H1 (cell line): ENCODE measurements at regions not wholly inside any gene's neighbourhood (a gene's known extent, or its start where the extent isn't known, plus 50 kb on each side); places are given as distances from the start of the nearest gene placed in this dataset.

ENCODE experiments used
- CTCF ChIA-PET: fragments of 300-600 bp; sonication (Branson Sonifier 250); formaldehyde crosslinking; loops from one replicate; lab custom pipeline; 2021; ENCODE audit not compliant: partially characterized antibody; lab: Charles Lee
- POLR2A ChIA-PET: fragments of 300-600 bp; sonication (Branson Sonifier 250); formaldehyde crosslinking; loops from one replicate; lab custom pipeline; 2021; ENCODE audit warnings: inconsistent platforms; ENCODE audit not compliant: partially characterized antibody; lab: Charles Lee
- DNase-seq, 2 experiments: peaks; one replicate each; pipeline versions ENCODE4 v3.0.0 to v3.0.0-alpha.2; 2010 to 2022; ENCODE audit warnings: low spot score in 2 of 2, low read depth in 1 of 2, mixed read lengths in 1 of 2
- FAIRE-seq: peaks from 2 replicates; lab custom pipeline; 2011; peaks lifted over from hg19 to GRCh38; lab: Jason Lieb, UNC
- H2AFZ ChIP-seq: 2 replicates; pipeline ENCODE4 v1.8.1; 2012; ENCODE audit warnings: low read length, inconsistent platforms
- H2AK5ac ChIP-seq: 2 replicates; pipeline ENCODE4 v1.6.1; 2013; ENCODE audit warnings: low read depth, low read length
- H2BK120ac ChIP-seq: replicated peaks from 2 replicates; pipeline ENCODE3; 2013; ENCODE audit warnings: low read depth, low read length, inconsistent platforms
- H2BK12ac ChIP-seq: 2 replicates; pipeline ENCODE4 v1.6.1; 2013; ENCODE audit warnings: low read depth, low read length
- H2BK15ac ChIP-seq: 2 replicates; pipeline ENCODE4 v1.6.1; 2013; ENCODE audit warnings: low read length
- H2BK20ac ChIP-seq: 2 replicates; pipeline ENCODE4 v1.6.1; 2013; ENCODE audit warnings: low read length
- H2BK5ac ChIP-seq: 2 replicates; pipeline ENCODE4 v1.6.1; 2013; ENCODE audit warnings: low read depth, low read length
- H3K14ac ChIP-seq: 2 replicates; pipeline ENCODE4 v1.6.1; 2013; ENCODE audit warnings: inconsistent platforms; ENCODE audit not compliant: insufficient read length
- H3K18ac ChIP-seq: 2 replicates; pipeline ENCODE4 v1.6.1; 2013; ENCODE audit warnings: low read length; ENCODE audit errors: extremely low read depth
- H3K23ac ChIP-seq: 2 replicates; pipeline ENCODE4 v1.6.1; 2013; ENCODE audit warnings: inconsistent platforms; ENCODE audit not compliant: insufficient read length
- H3K23me2 ChIP-seq: 2 replicates; pipeline ENCODE4 v1.6.1; 2013; ENCODE audit warnings: low read depth, low read length
- H3K27ac ChIP-seq: 2 replicates; pipeline ENCODE4 v1.6.1; 2011; ENCODE audit warnings: low read depth, low read length, inconsistent platforms
- H3K27me3 ChIP-seq, 4 experiments: replicated peaks in 1 of 4; 1 replicate in 1 of 4; 2 replicates in 3 of 4; pipeline versions ENCODE4 v1.6.1 to v1.8.1; 2011 to 2013; ENCODE audit warnings: low read length in 3 of 4, mild to moderate bottlenecking in 3 of 4, inconsistent platforms in 2 of 4, mixed read lengths in 2 of 4, moderate library complexity in 1 of 4; ENCODE audit not compliant: control insufficient read depth in 3 of 4, insufficient read depth in 3 of 4; ENCODE audit errors: extremely low read depth in 1 of 4
- H3K36me3 ChIP-seq, 4 experiments: 2 replicates each; pipeline versions ENCODE4 v1.6.1 to v1.8.1; 2011 to 2013; ENCODE audit warnings: mild to moderate bottlenecking in 4 of 4, low read length in 3 of 4, moderate library complexity in 2 of 4, control low read depth in 1 of 4, inconsistent platforms in 1 of 4; ENCODE audit not compliant: insufficient read depth in 4 of 4, control insufficient read depth in 2 of 4
- H3K4ac ChIP-seq: replicated peaks from 2 replicates; pipeline ENCODE3; 2013; ENCODE audit warnings: low read length, low read depth, mixed read lengths, inconsistent platforms; ENCODE audit not compliant: insufficient read length
- H3K4me1 ChIP-seq, 4 experiments: replicated peaks in 1 of 4; 1 replicate in 1 of 4; 2 replicates in 3 of 4; pipeline versions ENCODE4 v1.6.1 to v1.8.1; 2011 to 2013; ENCODE audit warnings: low read length in 3 of 4, inconsistent platforms in 2 of 4, mixed read lengths in 1 of 4; ENCODE audit not compliant: insufficient read depth in 4 of 4, control insufficient read depth in 3 of 4
- H3K4me2 ChIP-seq, 2 experiments: 2 replicates each; pipeline versions ENCODE4 v1.6.1 to v1.8.1; 2011 to 2013; ENCODE audit warnings: low read depth in 2 of 2, low read length in 2 of 2, control low read depth in 1 of 2, inconsistent platforms in 1 of 2, mild to moderate bottlenecking in 1 of 2; ENCODE audit not compliant: insufficient read depth in 1 of 2
- H3K4me3 ChIP-seq, 4 experiments: fragments of 200-600, 300-600 bp in 1 of 4; sonication (generic), shearing (Covaris generic), sonication (Bioruptor Twin) in 1 of 4; 2 replicates each; pipeline versions ENCODE4 v1.5.1 to v1.8.1; 2011 to 2016; ENCODE audit warnings: low read length in 4 of 4, low read depth in 3 of 4, control low read depth in 2 of 4, inconsistent platforms in 2 of 4, mild to moderate bottlenecking in 2 of 4, mixed read lengths in 1 of 4, moderate library complexity in 1 of 4; ENCODE audit not compliant: insufficient read depth in 2 of 4; ENCODE audit errors: extremely low read depth in 1 of 4
- H3K56ac ChIP-seq: replicated peaks from 2 replicates; pipeline ENCODE3; 2013; ENCODE audit warnings: low read depth, mild to moderate bottlenecking, mixed read lengths, low read length, inconsistent platforms; ENCODE audit not compliant: insufficient read length
- H3K79me1 ChIP-seq: 2 replicates; pipeline ENCODE4 v1.6.1; 2013; ENCODE audit warnings: low read depth, low read length, control low read depth
- H3K79me2 ChIP-seq, 2 experiments: 2 replicates each; pipeline versions ENCODE4 v1.6.1 to v1.8.1; 2012 to 2013; ENCODE audit warnings: low read length in 2 of 2, mild to moderate bottlenecking in 2 of 2, inconsistent platforms in 1 of 2; ENCODE audit not compliant: insufficient read depth in 2 of 2, control insufficient read depth in 1 of 2
- H3K9ac ChIP-seq, 4 experiments: replicated peaks in 1 of 4; 1 replicate in 1 of 4; 2 replicates in 3 of 4; pipeline versions ENCODE4 v1.6.1 to v1.8.1; 2011 to 2013; ENCODE audit warnings: low read depth in 3 of 4, low read length in 3 of 4, control low read depth in 2 of 4, mild to moderate bottlenecking in 2 of 4, moderate library complexity in 2 of 4, inconsistent platforms in 1 of 4; ENCODE audit errors: extremely low read depth in 1 of 4
- H3K9me3 ChIP-seq, 2 experiments: 2 replicates each; pipeline versions ENCODE4 v1.6.1 to v1.8.1; 2012 to 2013; ENCODE audit warnings: mild to moderate bottlenecking in 2 of 2, moderate library complexity in 2 of 2, control low read depth in 1 of 2, inconsistent platforms in 1 of 2, low read depth in 1 of 2, low read length in 1 of 2, mixed read lengths in 1 of 2; ENCODE audit not compliant: insufficient read depth in 2 of 2
- H4K20me1 ChIP-seq, 2 experiments: replicated peaks in 1 of 2; 2 replicates each; pipeline versions ENCODE3 to v1.8.1; 2011 to 2013; ENCODE audit warnings: inconsistent platforms in 2 of 2, low read length in 2 of 2, mild to moderate bottlenecking in 1 of 2; ENCODE audit not compliant: insufficient read depth in 2 of 2, control insufficient read depth in 1 of 2
- H4K5ac ChIP-seq: 2 replicates; pipeline ENCODE4 v1.6.1; 2013; ENCODE audit warnings: low read length, low read depth, mixed read lengths, inconsistent platforms; ENCODE audit not compliant: insufficient read length
- H4K8ac ChIP-seq: 2 replicates; pipeline ENCODE4 v1.8.0; 2013; ENCODE audit warnings: mild to moderate bottlenecking, moderate library complexity, low read length, inconsistent platforms; ENCODE audit not compliant: insufficient read depth; ENCODE audit errors: extremely low read depth
- H4K91ac ChIP-seq: replicated peaks from 2 replicates; pipeline ENCODE3; 2013; ENCODE audit warnings: low read length, mixed read lengths, inconsistent platforms; ENCODE audit not compliant: insufficient read length
- ATF3 ChIP-seq: IDR thresholded peaks from 2 replicates; pipeline ENCODE4 v1.6.1; 2011; ENCODE audit warnings: low read depth, mild to moderate bottlenecking, low read length; ENCODE audit not compliant: insufficient read depth
- BCL11A ChIP-seq, 2 experiments: IDR thresholded peaks; one replicate each; pipeline ENCODE4 v1.6.1; 2011; ENCODE audit warnings: low read depth in 2 of 2, low read length in 2 of 2, mild to moderate bottlenecking in 2 of 2
- CHD2 ChIP-seq: IDR thresholded peaks from 2 replicates; pipeline ENCODE4 v1.6.1; 2012; ENCODE audit warnings: low read length, improper control_type of control experiment
- GTF2F1 ChIP-seq: IDR thresholded peaks from 2 replicates; pipeline ENCODE4 v1.6.1; 2012; ENCODE audit warnings: low read depth, low read length, improper control_type of control experiment, borderline replicate concordance
- NANOG ChIP-seq: IDR thresholded peaks from 2 replicates; pipeline ENCODE4 v1.6.1; 2011; ENCODE audit warnings: low read length, low read depth, mild to moderate bottlenecking, inconsistent platforms; ENCODE audit not compliant: insufficient read depth, poor library complexity, severe bottlenecking
- PHF8 ChIP-seq: fragments of 200-600 bp; sonication (generic); conservative IDR thresholded peaks from 2 replicates; pipeline ENCODE4 v1.7.1; 2012; ENCODE audit warnings: low read depth, mild to moderate bottlenecking, inconsistent platforms, low read length, moderate library complexity
- RFX5 ChIP-seq: IDR thresholded peaks from 2 replicates; pipeline ENCODE4 v1.6.1; 2011; ENCODE audit warnings: low read depth, low read length, improper control_type of control experiment, borderline replicate concordance
- TCF12 ChIP-seq: IDR thresholded peaks from 2 replicates; pipeline ENCODE4 v1.6.1; 2011; ENCODE audit warnings: low read depth, mild to moderate bottlenecking, low read length
- YY1 ChIP-seq: IDR thresholded peaks from 2 replicates; pipeline ENCODE4 v1.6.1; 2011; ENCODE audit warnings: low read depth, mild to moderate bottlenecking, low read length
- WGBS, 2 experiments: shearing (Covaris generic) in 1 of 2; methylation state at CpG; one replicate each; pipeline versions ENCODE4 v1.1.6 to v1.1.7; 2013 to 2015; ENCODE audit warnings: low lambda C conversion rate in 2 of 2, mixed read lengths in 2 of 2, inconsistent platforms in 1 of 2, low coverage in 1 of 2, missing lambda C conversion rate in 1 of 2; ENCODE audit not compliant: insufficient replicate concordance in 2 of 2, insufficient coverage in 1 of 2, insufficient read length in 1 of 2; ENCODE audit errors: extremely low coverage in 1 of 2, missing lambda C conversion rate in 1 of 2; 5-methylcytosine and 5-hydroxymethylcytosine counted together
- TF ChIP-seq, protein P1 (sequence below): IDR thresholded peaks from 2 replicates; pipeline ENCODE4 v1.6.1; 2012; ENCODE audit warnings: low read length, inconsistent platforms

- Histone ChIP-seq H4K5ac (no peak overlapping the region), H3K9me3 (peaks cover 3 to 4% of the 10 kb centered on the region in 2 experiments; a peak in 3 of 4 replicates), H3K56ac (no peak overlapping the region), H3K4me3 (no peak overlapping the region), H3K23me2 (no peaks in the 10 kb centered on the region), H2BK5ac (no peak overlapping the region), H3K23ac (no peak overlapping the region), H2BK12ac (no peak overlapping the region), H3K79me1 (no peaks in the 10 kb centered on the region), H2BK15ac (no peak overlapping the region), H2AK5ac (no peak overlapping the region), H4K20me1 (no peaks in the 10 kb centered on the region), H3K4me1 (no peaks in the 10 kb centered on the region), H4K8ac (no peak overlapping the region), H2BK20ac (0 out of 2 replicates have a peak overlapping the region, but pooled peaks have one; percentile 56), H3K4me2 (no peak overlapping the region), H4K91ac (no peak overlapping the region), H3K27ac (no peak overlapping the region), H3K4ac (no peak overlapping the region), H3K9ac (no peak overlapping the region), H3K27me3 (no peaks in the 10 kb centered on the region), H3K14ac (no peak overlapping the region), H3K18ac (no peak overlapping the region), H2BK120ac (no peak overlapping the region), H2AFZ (no peak overlapping the region), H3K36me3 (no peaks in the 10 kb centered on the region), H3K79me2 (no peaks in the 10 kb centered on the region)
- FAIRE-seq (no peak), DNase-seq (no peak)
- ChIA-PET POLR2A (no interaction called here), CTCF (interaction anchor here (0.7 to 1.4 kb wide), 3 partner anchors 9 to 224 kb away, joined by 3 to 4 read pairs (median 4); no protein-coding TSS in a partner anchor)
- 93% methylated on average over 14 of the region's 14 CpGs; no CpG with 5 or more reads in 1 of the 2 experiments for WGBS, 2 experiments
- TF ChIP-seq RFX5, result no peak
- TF ChIP-seq PHF8, result no peak
- no peak for TF ChIP-seq NANOG
- TF ChIP-seq, protein P1, sequence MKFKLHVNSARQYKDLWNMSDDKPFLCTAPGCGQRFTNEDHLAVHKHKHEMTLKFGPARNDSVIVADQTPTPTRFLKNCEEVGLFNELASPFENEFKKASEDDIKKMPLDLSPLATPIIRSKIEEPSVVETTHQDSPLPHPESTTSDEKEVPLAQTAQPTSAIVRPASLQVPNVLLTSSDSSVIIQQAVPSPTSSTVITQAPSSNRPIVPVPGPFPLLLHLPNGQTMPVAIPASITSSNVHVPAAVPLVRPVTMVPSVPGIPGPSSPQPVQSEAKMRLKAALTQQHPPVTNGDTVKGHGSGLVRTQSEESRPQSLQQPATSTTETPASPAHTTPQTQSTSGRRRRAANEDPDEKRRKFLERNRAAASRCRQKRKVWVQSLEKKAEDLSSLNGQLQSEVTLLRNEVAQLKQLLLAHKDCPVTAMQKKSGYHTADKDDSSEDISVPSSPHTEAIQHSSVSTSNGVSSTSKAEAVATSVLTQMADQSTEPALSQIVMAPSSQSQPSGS, result no peak
- no peak for TF ChIP-seq CHD2
- no peak for TF ChIP-seq YY1
- no peak for TF ChIP-seq TCF12
- TF ChIP-seq GTF2F1, result no peak
- no peak for TF ChIP-seq ATF3
- no peak for TF ChIP-seq BCL11A (IDR thresholded peaks at IDR 0.05; ENCODE audit: low read depth in 2 of 2, low read length in 2 of 2)
Observed at GRCh38 chr7:155247479-155248365, 50.0 kb upstream of the INSIG1 start.
